WTC11 (cell line): ENCODE measurements at regions not wholly inside any gene's neighbourhood (a gene's known extent, or its start where the extent isn't known, plus 50 kb on each side); places are given as distances from the start of the nearest gene placed in this dataset.

Source experiments
- ATAC-seq: fragments of 200-7000 bp; cut with Tn5 transposase; 2 replicates; pipeline ENCODE4 v1.10.0; 2021; ENCODE audit warnings: mild to moderate bottlenecking, moderate library complexity
- CTCF ChIA-PET: fragments of 300-600 bp; sonication (Branson Sonifier 250); formaldehyde crosslinking; loops from one replicate; lab custom pipeline; 2021; ENCODE audit warnings: antibody characterized with exemption; lab: Charles Lee
- POLR2A ChIA-PET: fragments of 350-600 bp; sonication (Branson Sonifier 250); formaldehyde crosslinking; loops from one replicate; lab custom pipeline; 2021; ENCODE audit warnings: antibody characterized with exemption; lab: Charles Lee
- DNase-seq: peaks from one replicate; pipeline ENCODE4 v3.0.0; 2021; ENCODE audit warnings: low spot score
- H3K27ac Mint-ChIP-seq: 2 replicates; pipeline ENCODE4 v1.8.0; 2021; ENCODE audit warnings: mixed read lengths
- H3K27me3 Mint-ChIP-seq: 2 replicates; pipeline ENCODE4 v1.8.0; 2021; ENCODE audit warnings: low read depth, mild to moderate bottlenecking, moderate library complexity, mixed read lengths
- H3K36me3 Mint-ChIP-seq: 2 replicates; pipeline ENCODE4 v1.8.0; 2021; ENCODE audit warnings: mixed read lengths
- H3K4me1 Mint-ChIP-seq: 2 replicates; pipeline ENCODE4 v1.8.0; 2022; ENCODE audit warnings: mixed read lengths
- H3K4me3 Mint-ChIP-seq: 2 replicates; pipeline ENCODE4 v1.8.0; 2021; ENCODE audit warnings: mild to moderate bottlenecking, moderate library complexity, mixed read lengths
- H3K9me3 Mint-ChIP-seq: 2 replicates; pipeline ENCODE4 v1.8.0; 2021; ENCODE audit warnings: mixed read lengths
- ATF1 ChIP-seq: sonication (generic); formaldehyde crosslinking; IDR thresholded peaks from 2 replicates; pipeline ENCODE4 v1.8.1; 2023; ENCODE audit warnings: mild to moderate bottlenecking, moderate library complexity, missing genetic modification reagents
- CREB1 ChIP-seq: sonication (generic); formaldehyde crosslinking; IDR thresholded peaks from 2 replicates; pipeline ENCODE4 v1.8.0; 2023; ENCODE audit warnings: mild to moderate bottlenecking, missing genetic modification reagents
- CREM ChIP-seq: sonication (generic); formaldehyde crosslinking; IDR thresholded peaks from 2 replicates; pipeline ENCODE4 v1.8.1; 2022; ENCODE audit warnings: mild to moderate bottlenecking, missing genetic modification reagents, moderate library complexity
- EMX1 ChIP-seq: fragments of 250-450 bp; sonication (Bioruptor Pico); IDR thresholded peaks from 2 replicates; pipeline ENCODE4 v1.8.0; 2021; ENCODE audit warnings: mild to moderate bottlenecking
- FOXP1 ChIP-seq: sonication (generic); formaldehyde crosslinking; IDR thresholded peaks from 2 replicates; pipeline ENCODE4 v1.8.0; 2022; ENCODE audit warnings: missing genetic modification reagents, mild to moderate bottlenecking, moderate library complexity, borderline replicate concordance
- GRHL2 ChIP-seq: fragments of 250-450 bp; sonication (Bioruptor Pico); IDR thresholded peaks from 2 replicates; pipeline ENCODE4 v1.8.0; 2022; ENCODE audit warnings: mild to moderate bottlenecking, moderate library complexity; ENCODE audit not compliant: insufficient replicate concordance, severe bottlenecking
- JAZF1 ChIP-seq: fragments of 250-450 bp; sonication (Bioruptor Pico); IDR thresholded peaks from 2 replicates; pipeline ENCODE4 v1.9.0; 2021; ENCODE audit warnings: moderate library complexity, mild to moderate bottlenecking, inconsistent platforms
- MYBL2 ChIP-seq: sonication (generic); formaldehyde crosslinking; IDR thresholded peaks from 2 replicates; pipeline ENCODE4 v1.8.1; 2023; ENCODE audit warnings: mild to moderate bottlenecking, moderate library complexity, missing genetic modification reagents
- NFATC4 ChIP-seq: fragments of 250-450 bp; sonication (Bioruptor Pico); IDR thresholded peaks from 2 replicates; pipeline ENCODE4 v1.9.0; 2021; ENCODE audit warnings: mild to moderate bottlenecking
- NFE2L1 ChIP-seq: sonication (generic); formaldehyde crosslinking; IDR thresholded peaks from 2 replicates; pipeline ENCODE4 v1.8.1; 2023; ENCODE audit warnings: missing genetic modification reagents
- NR1H2 ChIP-seq: sonication (generic); formaldehyde crosslinking; IDR thresholded peaks from 2 replicates; pipeline ENCODE4 v1.9.0; 2021; ENCODE audit warnings: mild to moderate bottlenecking, moderate library complexity, missing genetic modification reagents
- OVOL2 ChIP-seq: fragments of 250-450 bp; sonication (Bioruptor Pico); IDR thresholded peaks from 2 replicates; pipeline ENCODE4 v1.9.0; 2021; ENCODE audit warnings: mild to moderate bottlenecking, borderline replicate concordance
- PRRX2 ChIP-seq: fragments of 250-450 bp; sonication (Bioruptor Pico); IDR thresholded peaks from 2 replicates; pipeline ENCODE4 v1.8.0; 2021; ENCODE audit warnings: mild to moderate bottlenecking
- SOX15 ChIP-seq: fragments of 250-450 bp; sonication (Bioruptor Pico); IDR thresholded peaks from 2 replicates; pipeline ENCODE4 v1.9.0; 2021; ENCODE audit warnings: mild to moderate bottlenecking
- ZBTB21 ChIP-seq: sonication (generic); formaldehyde crosslinking; IDR thresholded peaks from 2 replicates; pipeline ENCODE4 v1.8.1; 2023; ENCODE audit warnings: mild to moderate bottlenecking, missing genetic modification reagents, borderline replicate concordance
- ZNF138 ChIP-seq: sonication (generic); formaldehyde crosslinking; conservative IDR thresholded peaks from 2 replicates; pipeline ENCODE4 v1.8.1; 2022; ENCODE audit warnings: mild to moderate bottlenecking, moderate library complexity, missing genetic modification reagents
- ZNF263 ChIP-seq: sonication (generic); formaldehyde crosslinking; IDR thresholded peaks from 2 replicates; pipeline ENCODE4 v1.8.1; 2022; ENCODE audit warnings: low read depth, mild to moderate bottlenecking, moderate library complexity, missing genetic modification reagents
- ZNF281 ChIP-seq: sonication (generic); formaldehyde crosslinking; IDR thresholded peaks from 2 replicates; pipeline ENCODE4 v1.8.0; 2023; ENCODE audit warnings: mild to moderate bottlenecking, missing genetic modification reagents
- ZNF317 ChIP-seq: sonication (generic); formaldehyde crosslinking; IDR thresholded peaks from 2 replicates; pipeline ENCODE4 v1.8.1; 2023; ENCODE audit warnings: low read depth, mild to moderate bottlenecking, moderate library complexity, missing genetic modification reagents, borderline replicate concordance
- ZNF671 ChIP-seq: fragments of 250-450 bp; sonication (Bioruptor Pico); IDR thresholded peaks from 2 replicates; pipeline ENCODE4 v1.8.0; 2021; ENCODE audit warnings: mild to moderate bottlenecking
- TF ChIP-seq, protein P1 (sequence below): sonication (generic); formaldehyde crosslinking; IDR thresholded peaks from 2 replicates; pipeline ENCODE4 v1.8.0; 2022; ENCODE audit warnings: mild to moderate bottlenecking, missing genetic modification reagents
- TF ChIP-seq, protein P2 (sequence below): fragments of 250-450 bp; sonication (Bioruptor Pico); IDR thresholded peaks from 2 replicates; pipeline ENCODE4 v2.1.2; 2022; ENCODE audit warnings: mild to moderate bottlenecking, moderate library complexity
- TF ChIP-seq, protein P3 (sequence below): fragments of 250-450 bp; sonication (Bioruptor Pico); IDR thresholded peaks from 2 replicates; pipeline ENCODE4 v1.9.0; 2021; ENCODE audit warnings: moderate library complexity, mild to moderate bottlenecking, inconsistent platforms, borderline replicate concordance
- TF ChIP-seq, protein P4 (sequence below): sonication (generic); formaldehyde crosslinking; IDR thresholded peaks from 2 replicates; pipeline ENCODE4 v1.8.0; 2022; ENCODE audit warnings: missing genetic modification reagents

DNA sequence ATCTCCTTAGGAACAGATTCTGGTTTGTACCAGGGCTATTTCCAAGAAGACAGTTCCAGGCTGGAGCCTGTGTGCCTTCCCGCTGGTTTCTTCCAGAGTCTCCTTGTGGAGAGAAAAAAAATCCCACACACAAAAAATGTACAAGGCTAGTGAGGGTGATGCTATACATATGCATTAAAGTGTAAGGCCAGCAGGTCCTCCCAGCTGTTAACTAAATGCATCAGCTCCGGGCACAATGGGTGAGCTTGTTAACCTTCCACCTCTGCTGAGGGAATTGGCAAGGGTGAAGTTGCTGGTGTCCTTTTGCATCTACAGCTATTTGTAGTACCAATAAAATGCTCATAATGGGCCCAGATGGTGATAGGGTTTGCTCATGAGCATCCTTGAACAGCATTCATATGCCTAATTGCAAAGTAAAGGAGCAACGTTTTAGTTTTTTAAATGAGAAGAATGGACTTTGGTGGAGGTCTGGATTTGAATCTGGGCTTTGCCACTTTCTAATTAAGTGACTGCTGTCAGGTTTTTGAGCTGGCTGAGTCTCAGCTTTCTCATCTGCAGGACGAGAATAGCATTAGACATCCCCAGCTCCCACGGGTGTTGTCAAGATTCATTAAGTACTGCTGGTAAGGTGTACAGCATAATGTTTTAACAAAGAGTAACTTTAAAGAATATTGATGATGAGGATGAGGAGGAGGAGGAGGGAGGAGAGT lies 361.8 kb downstream of the QKI start:
- Mint-ChIP-seq H3K36me3 (no peaks in the 10 kb centered on the region), H3K4me3 (no peak overlapping the region), H3K4me1 (peaks cover 13% of the 10 kb centered on the region), H3K9me3 (no peaks in the 10 kb centered on the region), H3K27me3 (no peaks in the 10 kb centered on the region), H3K27ac (no peak overlapping the region)
- ChIA-PET CTCF (no interaction called here), POLR2A (no interaction called here)
- no peak for DNase-seq
- no peak for ATAC-seq
- no peak for TF ChIP-seq ZNF317
- no peak for TF ChIP-seq ATF1 (CRISPR knock-in tag)
- TF ChIP-seq ZNF138 (CRISPR knock-in tag): no peak
- TF ChIP-seq NR1H2 (CRISPR knock-in tag): no peak
- TF ChIP-seq OVOL2 (CRISPR knock-in tag): no peak
- no peak for TF ChIP-seq GRHL2 (CRISPR knock-in tag)
- no peak for TF ChIP-seq CREB1 (CRISPR knock-in tag)
- no peak for TF ChIP-seq ZNF281 (CRISPR knock-in tag)
- no peak for TF ChIP-seq NFATC4
- TF ChIP-seq, protein P1, sequence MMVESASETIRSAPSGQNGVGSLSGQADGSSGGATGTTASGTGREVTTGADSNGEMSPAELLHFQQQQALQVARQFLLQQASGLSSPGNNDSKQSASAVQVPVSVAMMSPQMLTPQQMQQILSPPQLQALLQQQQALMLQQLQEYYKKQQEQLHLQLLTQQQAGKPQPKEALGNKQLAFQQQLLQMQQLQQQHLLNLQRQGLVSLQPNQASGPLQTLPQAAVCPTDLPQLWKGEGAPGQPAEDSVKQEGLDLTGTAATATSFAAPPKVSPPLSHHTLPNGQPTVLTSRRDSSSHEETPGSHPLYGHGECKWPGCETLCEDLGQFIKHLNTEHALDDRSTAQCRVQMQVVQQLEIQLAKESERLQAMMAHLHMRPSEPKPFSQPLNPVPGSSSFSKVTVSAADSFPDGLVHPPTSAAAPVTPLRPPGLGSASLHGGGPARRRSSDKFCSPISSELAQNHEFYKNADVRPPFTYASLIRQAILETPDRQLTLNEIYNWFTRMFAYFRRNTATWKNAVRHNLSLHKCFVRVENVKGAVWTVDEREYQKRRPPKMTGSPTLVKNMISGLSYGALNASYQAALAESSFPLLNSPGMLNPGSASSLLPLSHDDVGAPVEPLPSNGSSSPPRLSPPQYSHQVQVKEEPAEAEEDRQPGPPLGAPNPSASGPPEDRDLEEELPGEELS (CRISPR knock-in tag): no peak
- no peak for TF ChIP-seq ZNF263 (CRISPR knock-in tag)
- no peak for TF ChIP-seq SOX15 (CRISPR knock-in tag)

DNA sequence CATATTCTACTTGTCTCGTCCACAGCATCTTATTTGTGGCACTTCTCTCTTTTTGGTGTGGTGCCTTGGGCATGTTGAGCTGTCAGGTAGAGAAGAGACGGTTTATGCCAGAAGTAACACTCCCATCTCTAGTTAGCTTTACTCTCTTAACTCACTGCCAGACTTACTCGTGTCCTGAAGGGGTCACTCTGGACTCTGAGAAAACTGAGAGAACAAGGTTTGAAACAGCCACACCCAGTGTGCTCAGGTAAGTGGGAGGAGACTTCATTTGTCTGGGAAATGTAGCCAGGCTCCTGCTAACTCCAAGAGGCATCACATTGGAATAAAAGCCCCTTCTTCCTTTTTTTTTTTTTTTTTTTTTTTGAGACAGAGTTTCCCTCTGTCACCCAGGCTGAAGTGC lies 360.8 kb downstream of the QKI start:
- H3K36me3 Mint-ChIP-seq: no peaks in the 10 kb centered on the region
- CTCF ChIA-PET: no interaction called here
- ATAC-seq: no peak
- no peak overlapping the region for H3K27ac Mint-ChIP-seq
- TF ChIP-seq, protein P2, sequence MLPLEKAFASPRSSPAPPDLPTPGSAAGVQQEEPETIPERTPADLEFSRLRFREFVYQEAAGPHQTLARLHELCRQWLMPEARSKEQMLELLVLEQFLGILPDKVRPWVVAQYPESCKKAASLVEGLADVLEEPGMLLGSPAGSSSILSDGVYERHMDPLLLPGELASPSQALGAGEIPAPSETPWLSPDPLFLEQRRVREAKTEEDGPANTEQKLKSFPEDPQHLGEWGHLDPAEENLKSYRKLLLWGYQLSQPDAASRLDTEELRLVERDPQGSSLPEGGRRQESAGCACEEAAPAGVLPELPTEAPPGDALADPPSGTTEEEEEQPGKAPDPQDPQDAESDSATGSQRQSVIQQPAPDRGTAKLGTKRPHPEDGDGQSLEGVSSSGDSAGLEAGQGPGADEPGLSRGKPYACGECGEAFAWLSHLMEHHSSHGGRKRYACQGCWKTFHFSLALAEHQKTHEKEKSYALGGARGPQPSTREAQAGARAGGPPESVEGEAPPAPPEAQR (CRISPR knock-in tag): no peak
- no peak for TF ChIP-seq EMX1
- DNase-seq: no peak
- POLR2A ChIA-PET: no interaction called here
- H3K4me3 Mint-ChIP-seq: no peak overlapping the region
- H3K27me3 Mint-ChIP-seq: no peaks in the 10 kb centered on the region
- no peaks in the 10 kb centered on the region for H3K9me3 Mint-ChIP-seq
- H3K4me1 Mint-ChIP-seq: 0 out of 2 replicates have a peak, but pooled peaks cover 7% of the 10 kb centered on the region

DNA sequence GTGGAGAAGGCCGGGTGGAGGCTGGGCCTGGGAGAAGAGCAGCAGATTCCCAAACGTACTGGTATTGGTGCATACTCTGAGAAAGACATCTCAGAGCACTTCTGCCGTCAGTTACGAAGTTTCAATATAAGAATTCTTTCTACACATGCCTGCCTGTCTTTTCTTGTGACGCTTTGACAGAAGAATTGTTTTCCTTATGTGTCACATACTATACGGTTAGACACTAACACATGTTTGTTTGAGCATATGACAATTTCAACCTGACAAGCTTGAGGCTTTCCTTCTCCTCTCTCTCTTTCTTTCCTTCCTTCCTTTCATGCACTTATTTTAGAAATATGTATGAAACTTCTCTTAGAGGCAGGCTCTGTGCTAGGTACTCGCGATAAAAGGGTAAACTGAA lies 360.0 kb downstream of the QKI start:
- Mint-ChIP-seq H3K9me3 (no peaks in the 10 kb centered on the region), H3K27me3 (no peaks in the 10 kb centered on the region), H3K4me3 (no peak overlapping the region), H3K27ac (no peak overlapping the region), H3K4me1 (0 out of 2 replicates have a peak, but pooled peaks cover 5% of the 10 kb centered on the region), H3K36me3 (no peaks in the 10 kb centered on the region)
- POLR2A ChIA-PET: no interaction called here
- DNase-seq: no peak
- no peak for ATAC-seq
- CTCF ChIA-PET: no interaction called here
- TF ChIP-seq ATF1 (CRISPR knock-in tag): no peak
- no peak for TF ChIP-seq NFE2L1
- no peak for TF ChIP-seq ZBTB21 (CRISPR knock-in tag)
- no peak for TF ChIP-seq JAZF1 (CRISPR knock-in tag)
- TF ChIP-seq ZNF671: no peak
- TF ChIP-seq, protein P3, sequence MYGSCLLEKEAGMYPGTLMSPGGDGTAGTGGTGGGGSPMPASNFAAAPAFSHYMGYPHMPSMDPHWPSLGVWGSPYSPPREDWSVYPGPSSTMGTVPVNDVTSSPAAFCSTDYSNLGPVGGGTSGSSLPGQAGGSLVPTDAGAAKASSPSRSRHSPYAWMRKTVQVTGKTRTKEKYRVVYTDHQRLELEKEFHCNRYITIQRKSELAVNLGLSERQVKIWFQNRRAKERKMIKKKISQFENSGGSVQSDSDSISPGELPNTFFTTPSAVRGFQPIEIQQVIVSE (CRISPR knock-in tag): no peak
- no peak for TF ChIP-seq CREM (CRISPR knock-in tag)
- TF ChIP-seq FOXP1 (CRISPR knock-in tag): no peak
- no peak for TF ChIP-seq MYBL2 (CRISPR knock-in tag)
- TF ChIP-seq, protein P4, sequence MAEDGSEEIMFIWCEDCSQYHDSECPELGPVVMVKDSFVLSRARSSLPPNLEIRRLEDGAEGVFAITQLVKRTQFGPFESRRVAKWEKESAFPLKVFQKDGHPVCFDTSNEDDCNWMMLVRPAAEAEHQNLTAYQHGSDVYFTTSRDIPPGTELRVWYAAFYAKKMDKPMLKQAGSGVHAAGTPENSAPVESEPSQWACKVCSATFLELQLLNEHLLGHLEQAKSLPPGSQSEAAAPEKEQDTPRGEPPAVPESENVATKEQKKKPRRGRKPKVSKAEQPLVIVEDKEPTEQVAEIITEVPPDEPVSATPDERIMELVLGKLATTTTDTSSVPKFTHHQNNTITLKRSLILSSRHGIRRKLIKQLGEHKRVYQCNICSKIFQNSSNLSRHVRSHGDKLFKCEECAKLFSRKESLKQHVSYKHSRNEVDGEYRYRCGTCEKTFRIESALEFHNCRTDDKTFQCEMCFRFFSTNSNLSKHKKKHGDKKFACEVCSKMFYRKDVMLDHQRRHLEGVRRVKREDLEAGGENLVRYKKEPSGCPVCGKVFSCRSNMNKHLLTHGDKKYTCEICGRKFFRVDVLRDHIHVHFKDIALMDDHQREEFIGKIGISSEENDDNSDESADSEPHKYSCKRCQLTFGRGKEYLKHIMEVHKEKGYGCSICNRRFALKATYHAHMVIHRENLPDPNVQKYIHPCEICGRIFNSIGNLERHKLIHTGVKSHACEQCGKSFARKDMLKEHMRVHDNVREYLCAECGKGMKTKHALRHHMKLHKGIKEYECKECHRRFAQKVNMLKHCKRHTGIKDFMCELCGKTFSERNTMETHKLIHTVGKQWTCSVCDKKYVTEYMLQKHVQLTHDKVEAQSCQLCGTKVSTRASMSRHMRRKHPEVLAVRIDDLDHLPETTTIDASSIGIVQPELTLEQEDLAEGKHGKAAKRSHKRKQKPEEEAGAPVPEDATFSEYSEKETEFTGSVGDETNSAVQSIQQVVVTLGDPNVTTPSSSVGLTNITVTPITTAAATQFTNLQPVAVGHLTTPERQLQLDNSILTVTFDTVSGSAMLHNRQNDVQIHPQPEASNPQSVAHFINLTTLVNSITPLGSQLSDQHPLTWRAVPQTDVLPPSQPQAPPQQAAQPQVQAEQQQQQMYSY (CRISPR knock-in tag): no peak
- no peak for TF ChIP-seq PRRX2 (CRISPR knock-in tag)
